HepG2 (cell line): ENCODE measurements at regions not wholly inside any gene's neighbourhood (a gene's known extent, or its start where the extent isn't known, plus 50 kb on each side); places are given as distances from the start of the nearest gene placed in this dataset.

ENCODE experiments used
- ATAC-seq: fragments of 200-7000 bp; cut with Tn5 transposase; 3 replicates; pipeline ENCODE4 v1.9.1; 2020; ENCODE audit warnings: mild to moderate bottlenecking, moderate library complexity
- BruUV-seq: library from RNA; stranded (reverse); fragments of 400-500 nt; replicated peaks from 2 replicates; lab custom pipeline; 2021; lab: Mats Ljungman, UMichigan
- CTCF ChIA-PET: fragments of 300-600 bp; formaldehyde crosslinking; extraction: SDS; loops from one replicate; lab custom pipeline; 2021; ENCODE audit warnings: low total read pairs, inconsistent platforms, low intra/inter-chr PET ratio; lab: Yijun Ruan, JAX
- POLR2A ChIA-PET: fragments of 350-600 bp; sonication (Branson Sonifier 250); formaldehyde crosslinking; loops from one replicate; lab custom pipeline; 2020; ENCODE audit warnings: antibody characterized with exemption, inconsistent platforms; lab: Yijun Ruan, JAX
- DNase-seq: peaks from one replicate; pipeline ENCODE4 v3.0.0-alpha.2; 2015; ENCODE audit warnings: low spot score
- FAIRE-seq: peaks from 3 replicates; lab custom pipeline; 2011; peaks lifted over from hg19 to GRCh38; lab: Jason Lieb, UNC
- H2AFZ ChIP-seq: one replicate; pipeline ENCODE4 v1.6.1; 2011; ENCODE audit warnings: low read length, inconsistent platforms
- H3K27ac ChIP-seq: fragments of 300-600 bp; 3 replicates; pipeline ENCODE4 v1.8.0; 2011; ENCODE audit warnings: mixed run types, mild to moderate bottlenecking, mixed read lengths, low read length, inconsistent platforms; ENCODE audit not compliant: insufficient read depth; ENCODE audit errors: extremely low read length
- H3K27me3 ChIP-seq, 2 experiments: fragments of 200-600 bp in 1 of 2; 2 replicates in 1 of 2; 3 replicates in 1 of 2; pipeline versions ENCODE4 v1.6.0 to v1.8.0; 2011; ENCODE audit warnings: low read length in 2 of 2, mild to moderate bottlenecking in 2 of 2, moderate library complexity in 2 of 2, inconsistent platforms in 1 of 2; ENCODE audit not compliant: insufficient read depth in 2 of 2, control insufficient read depth in 1 of 2
- H3K36me3 ChIP-seq, 2 experiments: fragments of 200-600 bp in 1 of 2; replicated peaks in 1 of 2; 2 replicates in 1 of 2; 3 replicates in 1 of 2; pipeline versions ENCODE4 v1.5.1 to v1.8.0; 2011; ENCODE audit warnings: low read length in 2 of 2, inconsistent platforms in 1 of 2; ENCODE audit not compliant: insufficient read depth in 2 of 2, control insufficient read depth in 1 of 2
- H3K4me1 ChIP-seq: 2 replicates; pipeline ENCODE4 v1.5.1; 2012; ENCODE audit warnings: low read length, inconsistent platforms; ENCODE audit not compliant: insufficient read depth
- H3K4me2 ChIP-seq: 2 replicates; pipeline ENCODE4 v1.6.0; 2011; ENCODE audit warnings: low read depth, low read length, inconsistent platforms
- H3K4me3 ChIP-seq, 3 experiments: fragments of 200-600 bp in 1 of 3; sonication (generic), shearing (Covaris generic) in 1 of 3; replicated peaks in 1 of 3; 2 replicates each; pipeline ENCODE4 v1.5.1; 2011 to 2016; ENCODE audit warnings: low read length in 3 of 3, inconsistent platforms in 2 of 3, low read depth in 2 of 3, mild to moderate bottlenecking in 2 of 3, control low read depth in 1 of 3, mixed read lengths in 1 of 3; ENCODE audit not compliant: insufficient read depth in 1 of 3
- H3K79me2 ChIP-seq: one replicate; pipeline ENCODE4 v1.6.1; 2011; ENCODE audit warnings: low read length, inconsistent platforms; ENCODE audit not compliant: insufficient read depth
- H3K9ac ChIP-seq: 2 replicates; pipeline ENCODE4 v1.6.0; 2011; ENCODE audit warnings: mild to moderate bottlenecking, low read depth, low read length, inconsistent platforms; ENCODE audit not compliant: insufficient read depth
- H3K9me3 ChIP-seq: 2 replicates; pipeline ENCODE4 v1.5.1; 2012; ENCODE audit warnings: mild to moderate bottlenecking, low read length
- H4K20me1 ChIP-seq: 2 replicates; pipeline ENCODE4 v1.6.0; 2011; ENCODE audit warnings: inconsistent platforms, mild to moderate bottlenecking, low read length, moderate library complexity; ENCODE audit not compliant: insufficient read depth
- HOXA3 ChIP-seq: sonication (generic); formaldehyde crosslinking; IDR thresholded peaks from 2 replicates; pipeline ENCODE4 v1.5.0; 2020; ENCODE audit warnings: missing genetic modification reagents
- MXD4 ChIP-seq: IDR thresholded peaks from 2 replicates; pipeline ENCODE4 v1.6.1; 2016; ENCODE audit warnings: mild to moderate bottlenecking, missing biosample characterization, missing genetic modification reagents
- MXI1 ChIP-seq: IDR thresholded peaks from 3 replicates; pipeline ENCODE4 v1.6.1; 2012; ENCODE audit warnings: low read depth, low read length, inconsistent platforms, borderline replicate concordance
- RAD21 ChIP-seq: fragments of 450-650 bp; formaldehyde crosslinking; IDR thresholded peaks from 2 replicates; pipeline ENCODE4 v1.5.0; 2020; ENCODE audit warnings: mild to moderate bottlenecking
- RARA ChIP-seq: IDR thresholded peaks from 2 replicates; pipeline ENCODE4 v1.6.1; 2016; ENCODE audit warnings: missing genetic modification reagents, missing compliant biosample characterization
- RFXAP ChIP-seq: sonication (generic); formaldehyde crosslinking; IDR thresholded peaks from 2 replicates; pipeline ENCODE4 v1.4.0; 2020; ENCODE audit warnings: missing genetic modification reagents, borderline replicate concordance
- SAP130 ChIP-seq: IDR thresholded peaks from 2 replicates; pipeline ENCODE4 v1.6.1; 2016; ENCODE audit warnings: low read depth
- ZBTB20 ChIP-seq: sonication (generic); formaldehyde crosslinking; IDR thresholded peaks from 2 replicates; pipeline ENCODE4 v1.8.1; 2023; ENCODE audit warnings: missing genetic modification reagents, low read depth, mild to moderate bottlenecking, borderline replicate concordance
- ZC3H13 ChIP-seq: sonication (generic); formaldehyde crosslinking; IDR thresholded peaks from 2 replicates; pipeline ENCODE4 v1.8.1; 2023; ENCODE audit warnings: mild to moderate bottlenecking, missing genetic modification reagents, moderate library complexity
- ZNF160 ChIP-seq: sonication (generic); formaldehyde crosslinking; IDR thresholded peaks from 2 replicates; pipeline ENCODE4 v1.8.0; 2022; ENCODE audit warnings: mild to moderate bottlenecking, inconsistent platforms, missing genetic modification reagents
- ZNF263 ChIP-seq: sonication (generic); formaldehyde crosslinking; IDR thresholded peaks from 2 replicates; pipeline ENCODE4 v1.4.0; 2020; ENCODE audit warnings: missing genetic modification reagents
- ZNF749 ChIP-seq: sonication (generic); formaldehyde crosslinking; IDR thresholded peaks from 2 replicates; pipeline ENCODE4 v1.8.0; 2022; ENCODE audit warnings: mild to moderate bottlenecking, missing genetic modification reagents, moderate library complexity, borderline replicate concordance
- ZNF816 ChIP-seq: sonication (generic); formaldehyde crosslinking; IDR thresholded peaks from 2 replicates; pipeline ENCODE4 v1.8.0; 2022; ENCODE audit warnings: missing genetic modification reagents, mild to moderate bottlenecking, borderline replicate concordance
- ZSCAN31 ChIP-seq: sonication (generic); formaldehyde crosslinking; IDR thresholded peaks from 2 replicates; pipeline ENCODE4 v1.5.0; 2020; ENCODE audit warnings: low read depth, mild to moderate bottlenecking, missing genetic modification reagents
- WGBS: methylation state at CpG from one replicate; pipeline ENCODE4 v1.1.6; 2017; ENCODE audit warnings: low lambda C conversion rate; 5-methylcytosine and 5-hydroxymethylcytosine counted together
- in situ Hi-C: cut with HindIII; loops from 2 replicates; pipeline ENCODE4 v1.10.0; 2017; ENCODE audit warnings: low pct_unique_long_range_greater_than_20kb; ENCODE audit not compliant: extremely low pct_ligation_motif_present
- intact Hi-C: fragments of 100-400 bp; cut with micrococcal nuclease; formaldehyde crosslinking; loops from one replicate; pipeline ENCODE4 v1.10.0; 2022; ENCODE audit not compliant: unreplicated experiment
- TF ChIP-seq, protein P1 (sequence below): sonication (generic); formaldehyde crosslinking; conservative IDR thresholded peaks from 2 replicates; pipeline ENCODE4 v1.4.0; 2020; ENCODE audit warnings: mild to moderate bottlenecking, missing genetic modification reagents, moderate library complexity
- TF ChIP-seq, protein P2 (sequence below): sonication (generic); formaldehyde crosslinking; IDR thresholded peaks from 2 replicates; pipeline ENCODE4 v1.4.0; 2020; ENCODE audit warnings: mild to moderate bottlenecking, missing genetic modification reagents
- TF ChIP-seq, protein P3 (sequence below): sonication (generic); formaldehyde crosslinking; conservative IDR thresholded peaks from 2 replicates; pipeline ENCODE4 v1.4.0; 2020; ENCODE audit warnings: missing genetic modification reagents

DNA sequence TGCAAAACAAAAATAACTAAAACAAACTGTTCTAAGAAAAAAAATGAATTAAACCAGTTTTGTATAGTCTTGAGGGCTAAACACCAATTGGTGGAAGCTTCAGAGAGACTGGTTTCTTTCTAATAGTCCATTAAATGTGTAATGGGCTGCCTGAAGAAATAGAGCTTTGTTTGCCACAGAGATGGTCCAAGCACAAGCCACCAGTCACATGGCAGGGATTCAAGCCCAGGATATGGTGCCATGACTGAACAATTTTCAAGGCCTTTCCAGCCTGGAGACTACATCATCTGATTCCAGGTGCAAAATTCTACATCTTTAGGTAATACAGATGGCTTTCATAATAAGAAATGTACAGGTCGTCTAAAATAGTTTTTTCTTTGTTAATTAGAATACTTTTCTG is 355.3 kb downstream of the NR2F1-AS1 start (continued):
- TF ChIP-seq RAD21 (CRISPR knock-in tag) (no peak), ZNF160 (CRISPR knock-in tag) (no peak), RFXAP (CRISPR knock-in tag) (no peak), HOXA3 (CRISPR knock-in tag) (no peak), ZSCAN31 (CRISPR knock-in tag) (no peak), ZC3H13 (CRISPR knock-in tag) (no peak), ZBTB20 (no peak)
- TF ChIP-seq, protein P1, sequence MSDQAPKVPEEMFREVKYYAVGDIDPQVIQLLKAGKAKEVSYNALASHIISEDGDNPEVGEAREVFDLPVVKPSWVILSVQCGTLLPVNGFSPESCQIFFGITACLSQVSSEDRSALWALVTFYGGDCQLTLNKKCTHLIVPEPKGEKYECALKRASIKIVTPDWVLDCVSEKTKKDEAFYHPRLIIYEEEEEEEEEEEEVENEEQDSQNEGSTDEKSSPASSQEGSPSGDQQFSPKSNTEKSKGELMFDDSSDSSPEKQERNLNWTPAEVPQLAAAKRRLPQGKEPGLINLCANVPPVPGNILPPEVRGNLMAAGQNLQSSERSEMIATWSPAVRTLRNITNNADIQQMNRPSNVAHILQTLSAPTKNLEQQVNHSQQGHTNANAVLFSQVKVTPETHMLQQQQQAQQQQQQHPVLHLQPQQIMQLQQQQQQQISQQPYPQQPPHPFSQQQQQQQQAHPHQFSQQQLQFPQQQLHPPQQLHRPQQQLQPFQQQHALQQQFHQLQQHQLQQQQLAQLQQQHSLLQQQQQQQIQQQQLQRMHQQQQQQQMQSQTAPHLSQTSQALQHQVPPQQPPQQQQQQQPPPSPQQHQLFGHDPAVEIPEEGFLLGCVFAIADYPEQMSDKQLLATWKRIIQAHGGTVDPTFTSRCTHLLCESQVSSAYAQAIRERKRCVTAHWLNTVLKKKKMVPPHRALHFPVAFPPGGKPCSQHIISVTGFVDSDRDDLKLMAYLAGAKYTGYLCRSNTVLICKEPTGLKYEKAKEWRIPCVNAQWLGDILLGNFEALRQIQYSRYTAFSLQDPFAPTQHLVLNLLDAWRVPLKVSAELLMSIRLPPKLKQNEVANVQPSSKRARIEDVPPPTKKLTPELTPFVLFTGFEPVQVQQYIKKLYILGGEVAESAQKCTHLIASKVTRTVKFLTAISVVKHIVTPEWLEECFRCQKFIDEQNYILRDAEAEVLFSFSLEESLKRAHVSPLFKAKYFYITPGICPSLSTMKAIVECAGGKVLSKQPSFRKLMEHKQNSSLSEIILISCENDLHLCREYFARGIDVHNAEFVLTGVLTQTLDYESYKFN (CRISPR knock-in tag), result no peak

DNA sequence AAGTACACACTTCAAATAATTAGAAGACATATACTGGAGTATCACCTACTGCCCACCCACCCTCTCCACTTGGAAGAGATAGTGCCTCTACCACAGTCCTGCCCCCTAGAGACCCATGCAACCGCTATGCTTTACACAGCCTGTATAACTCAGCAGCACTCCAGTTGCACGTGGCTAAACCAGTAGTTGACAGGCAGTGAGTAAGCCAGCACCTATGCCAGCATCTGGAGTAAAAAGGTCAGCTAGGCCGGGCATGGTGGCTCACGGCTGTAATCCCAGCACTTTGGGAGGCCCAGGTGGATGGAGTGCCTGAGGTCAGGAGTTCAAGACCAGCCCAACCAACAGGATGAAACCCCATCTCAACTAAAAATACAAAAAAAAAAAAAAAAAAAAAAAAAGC is 356.4 kb downstream of the NR2F1-AS1 start:
- WGBS, result 45% methylated on average over 4 of the region's 4 CpGs
- POLR2A ChIA-PET, result no interaction called here
- CTCF ChIA-PET, result no interaction called here
- no peak overlapping the region for H3K27ac ChIP-seq
- no peaks in the 10 kb centered on the region for H4K20me1 ChIP-seq
- no TSS peak for BruUV-seq
- H3K27me3 ChIP-seq, result peaks cover 0 to 1% of the 10 kb centered on the region in 2 experiments; a peak in 1 of 5 replicates
- DNase-seq (no peak), ATAC-seq (peak; percentile 67; the same call in 2 of the 3 replicates), FAIRE-seq (no peak)
- no peak overlapping the region for H3K9ac ChIP-seq
- intact Hi-C loops (no loop called here), in situ Hi-C loops (no loop called here)
- no peak overlapping the region for H3K4me3 ChIP-seq
- H2AFZ ChIP-seq, result no peak overlapping the region
- H3K4me2 ChIP-seq, result no peak overlapping the region
- H3K36me3 ChIP-seq, result no peaks in the 10 kb centered on the region
- peaks cover 9% of the 10 kb centered on the region; the same call in 1 of the 2 replicates for H3K4me1 ChIP-seq
- no peaks in the 10 kb centered on the region for H3K9me3 ChIP-seq
- no peaks in the 10 kb centered on the region for H3K79me2 ChIP-seq
- no peak for TF ChIP-seq ZNF816
- TF ChIP-seq, protein P2, sequence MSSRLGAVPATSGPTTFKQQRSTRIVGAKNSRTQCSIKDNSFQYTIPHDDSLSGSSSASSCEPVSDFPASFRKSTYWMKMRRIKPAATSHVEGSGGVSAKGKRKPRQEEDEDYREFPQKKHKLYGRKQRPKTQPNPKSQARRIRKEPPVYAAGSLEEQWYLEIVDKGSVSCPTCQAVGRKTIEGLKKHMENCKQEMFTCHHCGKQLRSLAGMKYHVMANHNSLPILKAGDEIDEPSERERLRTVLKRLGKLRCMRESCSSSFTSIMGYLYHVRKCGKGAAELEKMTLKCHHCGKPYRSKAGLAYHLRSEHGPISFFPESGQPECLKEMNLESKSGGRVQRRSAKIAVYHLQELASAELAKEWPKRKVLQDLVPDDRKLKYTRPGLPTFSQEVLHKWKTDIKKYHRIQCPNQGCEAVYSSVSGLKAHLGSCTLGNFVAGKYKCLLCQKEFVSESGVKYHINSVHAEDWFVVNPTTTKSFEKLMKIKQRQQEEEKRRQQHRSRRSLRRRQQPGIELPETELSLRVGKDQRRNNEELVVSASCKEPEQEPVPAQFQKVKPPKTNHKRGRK (CRISPR knock-in tag), result no peak
- TF ChIP-seq HOXA3 (CRISPR knock-in tag), result no peak
- TF ChIP-seq SAP130 (CRISPR knock-in tag), result 0 out of 2 replicates have a peak, but pooled peaks have one; percentile 20
- TF ChIP-seq, protein P3, sequence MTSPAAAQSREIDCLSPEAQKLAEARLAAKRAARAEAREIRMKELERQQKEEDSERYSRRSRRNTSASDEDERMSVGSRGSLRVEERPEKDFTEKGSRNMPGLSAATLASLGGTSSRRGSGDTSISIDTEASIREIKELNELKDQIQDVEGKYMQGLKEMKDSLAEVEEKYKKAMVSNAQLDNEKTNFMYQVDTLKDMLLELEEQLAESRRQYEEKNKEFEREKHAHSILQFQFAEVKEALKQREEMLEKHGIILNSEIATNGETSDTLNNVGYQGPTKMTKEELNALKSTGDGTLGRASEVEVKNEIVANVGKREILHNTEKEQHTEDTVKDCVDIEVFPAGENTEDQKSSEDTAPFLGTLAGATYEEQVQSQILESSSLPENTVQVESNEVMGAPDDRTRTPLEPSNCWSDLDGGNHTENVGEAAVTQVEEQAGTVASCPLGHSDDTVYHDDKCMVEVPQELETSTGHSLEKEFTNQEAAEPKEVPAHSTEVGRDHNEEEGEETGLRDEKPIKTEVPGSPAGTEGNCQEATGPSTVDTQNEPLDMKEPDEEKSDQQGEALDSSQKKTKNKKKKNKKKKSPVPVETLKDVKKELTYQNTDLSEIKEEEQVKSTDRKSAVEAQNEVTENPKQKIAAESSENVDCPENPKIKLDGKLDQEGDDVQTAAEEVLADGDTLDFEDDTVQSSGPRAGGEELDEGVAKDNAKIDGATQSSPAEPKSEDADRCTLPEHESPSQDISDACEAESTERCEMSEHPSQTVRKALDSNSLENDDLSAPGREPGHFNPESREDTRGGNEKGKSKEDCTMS (CRISPR knock-in tag), result no peak
- no peak for TF ChIP-seq ZNF263 (CRISPR knock-in tag)
- TF ChIP-seq RARA (CRISPR knock-in tag), result peak; percentile 51; the same call in 1 of the 2 replicates
- no peak for TF ChIP-seq MXD4 (CRISPR knock-in tag)
- 0 out of 3 replicates have a peak, but pooled peaks have one; percentile 14 for TF ChIP-seq MXI1
- TF ChIP-seq ZNF749 (CRISPR knock-in tag), result no peak
